Mesenchymal stem cell (in vitro differentiated cells and primary cell): ENCODE measurements at regions not wholly inside any gene's neighbourhood (a gene's known extent, or its start where the extent isn't known, plus 50 kb on each side); places are given as distances from the start of the nearest gene placed in this dataset.

ENCODE experiments used
- DNase-seq: peaks from one replicate; pipeline ENCODE4 v3.0.0-alpha.2; 2013
- H2AFZ ChIP-seq: one replicate; pipeline ENCODE4 v1.6.1; 2013; ENCODE audit warnings: low read depth, mild to moderate bottlenecking, control low read depth, inconsistent platforms, low read length, moderate library complexity
- H2AK5ac ChIP-seq: 2 replicates; pipeline ENCODE4 v1.6.1; 2013; ENCODE audit warnings: low read length, moderate library complexity, mild to moderate bottlenecking, inconsistent platforms; ENCODE audit not compliant: severe bottlenecking
- H2BK120ac ChIP-seq: one replicate; pipeline ENCODE4 v1.6.1; 2013; ENCODE audit warnings: low read depth, mild to moderate bottlenecking, inconsistent platforms, low read length, moderate library complexity
- H2BK12ac ChIP-seq, 2 experiments: one replicate each; pipeline ENCODE4 v1.6.1; 2013; ENCODE audit warnings: inconsistent platforms in 2 of 2, low read length in 2 of 2, mild to moderate bottlenecking in 2 of 2, moderate library complexity in 2 of 2, control low read depth in 1 of 2
- H2BK15ac ChIP-seq: one replicate; pipeline ENCODE4 v1.6.1; 2013; ENCODE audit warnings: mild to moderate bottlenecking, low read depth, inconsistent platforms; ENCODE audit not compliant: poor library complexity, severe bottlenecking
- H2BK5ac ChIP-seq: 2 replicates; pipeline ENCODE4 v1.6.1; 2013; ENCODE audit warnings: low read depth, mild to moderate bottlenecking, low read length, control low read depth, inconsistent platforms; ENCODE audit not compliant: poor library complexity, severe bottlenecking
- H3K14ac ChIP-seq, 2 experiments: one replicate each; pipeline ENCODE4 v1.6.1; 2013; ENCODE audit warnings: inconsistent platforms in 2 of 2, low read length in 2 of 2, control low read depth in 1 of 2, mild to moderate bottlenecking in 1 of 2, moderate library complexity in 1 of 2
- H3K18ac ChIP-seq, 2 experiments: one replicate each; pipeline ENCODE4 v1.6.1; 2013; ENCODE audit warnings: inconsistent platforms in 2 of 2, low read length in 2 of 2, control low read depth in 1 of 2, low read depth in 1 of 2, mild to moderate bottlenecking in 1 of 2
- H3K23ac ChIP-seq, 2 experiments: one replicate each; pipeline ENCODE4 v1.6.1; 2013; ENCODE audit warnings: inconsistent platforms in 2 of 2, low read length in 2 of 2, mild to moderate bottlenecking in 2 of 2, moderate library complexity in 2 of 2, control low read depth in 1 of 2
- H3K27ac ChIP-seq: 2 replicates; pipeline ENCODE4 v1.5.1; 2013; ENCODE audit warnings: mild to moderate bottlenecking, moderate library complexity, low read length, control low read depth, inconsistent platforms; ENCODE audit not compliant: poor library complexity, severe bottlenecking
- H3K27me3 ChIP-seq, 2 experiments: 2 replicates each; pipeline versions ENCODE4 v1.6.1 to v1.7.0; 2013; ENCODE audit warnings: low read length in 2 of 2, mild to moderate bottlenecking in 2 of 2, moderate library complexity in 2 of 2, control low read depth in 1 of 2, inconsistent platforms in 1 of 2; ENCODE audit not compliant: control insufficient read depth in 1 of 2, insufficient read depth in 1 of 2
- H3K36me3 ChIP-seq, 2 experiments: 2 replicates each; pipeline versions ENCODE4 v1.6.1 to v1.7.0; 2013; ENCODE audit warnings: low read length in 2 of 2, control low read depth in 1 of 2, inconsistent platforms in 1 of 2, low read depth in 1 of 2, mild to moderate bottlenecking in 1 of 2; ENCODE audit not compliant: insufficient read depth in 2 of 2, control insufficient read depth in 1 of 2
- H3K4ac ChIP-seq, 2 experiments: one replicate each; pipeline ENCODE4 v1.6.1; 2013; ENCODE audit warnings: inconsistent platforms in 2 of 2, low read length in 2 of 2, mild to moderate bottlenecking in 2 of 2, moderate library complexity in 2 of 2, control low read depth in 1 of 2, low read depth in 1 of 2
- H3K4me1 ChIP-seq: 2 replicates; pipeline ENCODE4 v1.6.1; 2013; ENCODE audit warnings: low read depth, low read length, control low read depth; ENCODE audit not compliant: control insufficient read depth, insufficient read depth
- H3K4me2 ChIP-seq: 2 replicates; pipeline ENCODE4 v1.6.1; 2013; ENCODE audit warnings: low read length, mild to moderate bottlenecking, inconsistent platforms; ENCODE audit not compliant: poor library complexity, severe bottlenecking
- H3K4me3 ChIP-seq, 2 experiments: 2 replicates each; pipeline versions ENCODE4 v1.5.1 to v1.7.0; 2013; ENCODE audit warnings: low read length in 2 of 2, mild to moderate bottlenecking in 2 of 2, control low read depth in 1 of 2, low read depth in 1 of 2; ENCODE audit not compliant: insufficient read depth in 1 of 2
- H3K79me1 ChIP-seq: replicated peaks from 2 replicates; pipeline ENCODE4 v1.6.1; 2013; ENCODE audit warnings: mild to moderate bottlenecking, control low read depth, low read length, inconsistent platforms; ENCODE audit not compliant: poor library complexity, severe bottlenecking
- H3K9ac ChIP-seq: 2 replicates; pipeline ENCODE4 v1.7.0; 2013; ENCODE audit warnings: mild to moderate bottlenecking, low read length, moderate library complexity
- H3K9me3 ChIP-seq: 2 replicates; pipeline ENCODE4 v1.7.0; 2013; ENCODE audit warnings: mild to moderate bottlenecking, low read length; ENCODE audit not compliant: control insufficient read depth
- H4K8ac ChIP-seq: one replicate; pipeline ENCODE4 v1.6.1; 2013; ENCODE audit warnings: inconsistent platforms, mild to moderate bottlenecking, low read length, moderate library complexity
- H4K91ac ChIP-seq: one replicate; pipeline ENCODE4 v1.6.1; 2013; ENCODE audit warnings: mild to moderate bottlenecking, low read length, inconsistent platforms
- WGBS: methylation state at CpG from one replicate; pipeline ENCODE4 v1.1.7; 2013; ENCODE audit warnings: mixed read lengths; 5-methylcytosine and 5-hydroxymethylcytosine counted together

- Histone ChIP-seq H3K27me3 (no peaks in the 10 kb centered on the region), H3K4ac (no peak overlapping the region), H3K36me3 (no peaks in the 10 kb centered on the region), H2BK120ac (no peak overlapping the region), H3K27ac (no peak overlapping the region), H3K18ac (no peak overlapping the region), H4K8ac (no peak overlapping the region), H3K9me3 (no peaks in the 10 kb centered on the region), H3K23ac (no peak overlapping the region), H2BK12ac (no peak overlapping the region), H3K79me1 (no peaks in the 10 kb centered on the region), H2BK15ac (no peak overlapping the region), H3K4me2 (no peak overlapping the region), H2AK5ac (no peak overlapping the region), H2AFZ (no peak overlapping the region), H3K4me1 (no peaks in the 10 kb centered on the region), H3K14ac (no peak overlapping the region), H2BK5ac (no peak overlapping the region), H3K4me3 (no peak overlapping the region), H4K91ac (no peak overlapping the region), H3K9ac (no peak overlapping the region)
- 82% methylated on average over 3 of the region's 4 CpGs for WGBS
- DNase-seq = no peak
Observed at GRCh38 chr19:30135797-30136196, 193.8 kb downstream of the URI1 start.

- Histone ChIP-seq H3K79me1 (no peaks in the 10 kb centered on the region), H2BK15ac (no peak overlapping the region), H2AFZ (no peak overlapping the region), H2BK12ac (no peak overlapping the region), H3K14ac (no peak overlapping the region), H3K23ac (no peak overlapping the region), H4K8ac (no peak overlapping the region), H2AK5ac (no peak overlapping the region), H3K9ac (no peak overlapping the region), H3K4ac (no peak overlapping the region), H2BK120ac (no peak overlapping the region), H2BK5ac (no peak overlapping the region), H3K4me2 (no peak overlapping the region), H4K91ac (no peak overlapping the region), H3K4me3 (no peak overlapping the region), H3K27me3 (no peaks in the 10 kb centered on the region), H3K36me3 (no peaks in the 10 kb centered on the region), H3K9me3 (no peaks in the 10 kb centered on the region), H3K27ac (no peak overlapping the region), H3K18ac (no peak overlapping the region), H3K4me1 (no peaks in the 10 kb centered on the region)
- 76% methylated on average over 3 of the region's 5 CpGs for WGBS
- DNase-seq = no peak
Observed at GRCh38 chr19:30136611-30137195, 194.7 kb downstream of the URI1 start.

- H3K4me2 ChIP-seq = no peak overlapping the region
- no peaks in the 10 kb centered on the region for H3K4me1 ChIP-seq
- H3K4me3 ChIP-seq = no peak overlapping the region
- H3K4ac ChIP-seq = no peak overlapping the region
- H3K18ac ChIP-seq = no peak overlapping the region
- H3K36me3 ChIP-seq = no peaks in the 10 kb centered on the region
- no peaks in the 10 kb centered on the region for H3K9me3 ChIP-seq
- no peak overlapping the region for H3K23ac ChIP-seq
- no peak overlapping the region for H3K27ac ChIP-seq
- H4K8ac ChIP-seq = no peak overlapping the region
- no peaks in the 10 kb centered on the region for H3K79me1 ChIP-seq
- H3K27me3 ChIP-seq = no peaks in the 10 kb centered on the region
- no peak overlapping the region for H3K9ac ChIP-seq
- WGBS = 80% methylated on average over 5 of the region's 5 CpGs
- no peak overlapping the region for H2AFZ ChIP-seq
- no peak overlapping the region for H2AK5ac ChIP-seq
- no peak overlapping the region for H2BK5ac ChIP-seq
- H4K91ac ChIP-seq = no peak overlapping the region
- H3K14ac ChIP-seq = no peak overlapping the region
- H2BK15ac ChIP-seq = no peak overlapping the region
- H2BK120ac ChIP-seq = no peak overlapping the region
- H2BK12ac ChIP-seq = no peak overlapping the region
- DNase-seq = no peak
Observed at GRCh38 chr19:30137747-30138146, 195.7 kb downstream of the URI1 start.

GRCh38 chr19:30144242-30144758 is 202.3 kb downstream of the URI1 start:
- no peak overlapping the region for H3K27ac ChIP-seq
- DNase-seq = no peak
- H4K91ac ChIP-seq = no peak overlapping the region
- H2BK15ac ChIP-seq = no peak overlapping the region
- H2BK120ac ChIP-seq = no peak overlapping the region
- no peak overlapping the region for H3K14ac ChIP-seq
- H3K4me2 ChIP-seq = no peak overlapping the region
- H2BK5ac ChIP-seq = no peak overlapping the region
- no peak overlapping the region for H3K4me3 ChIP-seq
- H4K8ac ChIP-seq = no peak overlapping the region
- no peaks in the 10 kb centered on the region for H3K9me3 ChIP-seq
- H3K4ac ChIP-seq = no peak overlapping the region
- H3K9ac ChIP-seq = no peak overlapping the region
- H2AFZ ChIP-seq = no peak overlapping the region
- H3K18ac ChIP-seq = no peak overlapping the region
- no peak overlapping the region for H2AK5ac ChIP-seq
- H3K23ac ChIP-seq = no peak overlapping the region
- H3K27me3 ChIP-seq = peaks cover 0 to 3% of the 10 kb centered on the region in 2 experiments
- H3K79me1 ChIP-seq = no peaks in the 10 kb centered on the region
- H3K4me1 ChIP-seq = no peaks in the 10 kb centered on the region
- H3K36me3 ChIP-seq = no peaks in the 10 kb centered on the region
- 78% methylated on average over 14 of the region's 14 CpGs for WGBS
- H2BK12ac ChIP-seq = no peak overlapping the region
